B cell (primary cell): ENCODE measurements at regions not wholly inside any gene's neighbourhood (a gene's known extent, or its start where the extent isn't known, plus 50 kb on each side); places are given as distances from the start of the nearest gene placed in this dataset.

Source experiments
- EZH2 ChIP-seq: IDR thresholded peaks from 2 replicates; pipeline ENCODE4 v1.6.1; 2012; ENCODE audit warnings: borderline replicate concordance, low read depth, mild to moderate bottlenecking, moderate library complexity, low read length; ENCODE audit not compliant: insufficient read depth, poor library complexity, severe bottlenecking
- TF ChIP-seq, protein P1 (sequence below): fragments of 200-600 bp; IDR thresholded peaks from one replicate; pipeline ENCODE4 v1.8.0; 2022; ENCODE audit warnings: antibody characterized with exemption, mild to moderate bottlenecking

DNA sequence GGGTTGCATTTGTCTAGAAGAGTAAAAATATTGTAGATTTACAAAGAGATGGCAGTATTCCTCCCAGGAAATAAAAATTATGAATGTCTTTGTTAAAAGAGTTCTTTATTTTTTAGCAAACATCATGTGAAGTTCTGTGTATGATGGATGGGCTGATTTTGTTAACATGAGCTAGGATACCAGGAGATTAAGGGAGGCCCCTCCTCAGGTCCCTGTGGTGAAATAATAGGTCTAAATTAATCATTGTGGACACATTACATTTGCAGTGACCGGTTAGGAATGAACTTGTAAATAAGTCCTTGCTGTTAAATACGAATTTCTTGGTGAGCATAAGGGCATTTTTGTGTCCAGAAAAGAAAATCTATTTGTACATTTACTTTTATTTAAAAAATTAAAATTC, 339.4 kb upstream of the PHF14 start:
- TF ChIP-seq, protein P1, sequence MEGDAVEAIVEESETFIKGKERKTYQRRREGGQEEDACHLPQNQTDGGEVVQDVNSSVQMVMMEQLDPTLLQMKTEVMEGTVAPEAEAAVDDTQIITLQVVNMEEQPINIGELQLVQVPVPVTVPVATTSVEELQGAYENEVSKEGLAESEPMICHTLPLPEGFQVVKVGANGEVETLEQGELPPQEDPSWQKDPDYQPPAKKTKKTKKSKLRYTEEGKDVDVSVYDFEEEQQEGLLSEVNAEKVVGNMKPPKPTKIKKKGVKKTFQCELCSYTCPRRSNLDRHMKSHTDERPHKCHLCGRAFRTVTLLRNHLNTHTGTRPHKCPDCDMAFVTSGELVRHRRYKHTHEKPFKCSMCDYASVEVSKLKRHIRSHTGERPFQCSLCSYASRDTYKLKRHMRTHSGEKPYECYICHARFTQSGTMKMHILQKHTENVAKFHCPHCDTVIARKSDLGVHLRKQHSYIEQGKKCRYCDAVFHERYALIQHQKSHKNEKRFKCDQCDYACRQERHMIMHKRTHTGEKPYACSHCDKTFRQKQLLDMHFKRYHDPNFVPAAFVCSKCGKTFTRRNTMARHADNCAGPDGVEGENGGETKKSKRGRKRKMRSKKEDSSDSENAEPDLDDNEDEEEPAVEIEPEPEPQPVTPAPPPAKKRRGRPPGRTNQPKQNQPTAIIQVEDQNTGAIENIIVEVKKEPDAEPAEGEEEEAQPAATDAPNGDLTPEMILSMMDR = no peak
- TF ChIP-seq EZH2 = no peak
